Esophagus squamous epithelium (tissue), 5 donors: ENCODE measurements at regions not wholly inside any gene's neighbourhood (a gene's known extent, or its start where the extent isn't known, plus 50 kb on each side); places are given as distances from the start of the nearest gene placed in this dataset.
A peak's percentile ranks its signal among the peaks of the same experiment; 100 is the strongest.
"Not testable (repeated sequence)": the region's sequence is repeated elsewhere in the genome, so short reads cannot be mapped to it uniquely, and the experiment has no call there.

Source experiments
- DNase-seq: peaks from one replicate; lab custom pipeline; 2025; lab: John Stamatoyannopoulos, UW
- H3K27ac ChIP-seq, 4 donors: fragments of 200-600 bp; sonication (generic); one replicate each; pipeline ENCODE4 v1.5.1; 2016 to 2019; ENCODE audit warnings: mild to moderate bottlenecking in 1 of 4
- H3K27me3 ChIP-seq, 4 donors: fragments of 200-600 bp; sonication (generic); 1 replicate in 3 of 4; 2 replicates in 1 of 4; pipeline versions ENCODE4 v1.5.1 to v1.6.0; 2017 to 2021; ENCODE audit warnings: antibody characterized with exemption in 1 of 4
- H3K36me3 ChIP-seq, 3 donors: fragments of 200-600 bp; sonication (generic); one replicate each; pipeline ENCODE4 v1.5.1; 2016 to 2019
- H3K4me1 ChIP-seq, 3 donors: fragments of 200-600 bp; sonication (generic); one replicate each; pipeline ENCODE4 v1.5.1; 2017 to 2019
- H3K4me3 ChIP-seq, 4 donors: fragments of 200-600 bp; sonication (generic); 1 replicate in 3 of 4; 2 replicates in 1 of 4; pipeline ENCODE4 v1.5.1; 2016 to 2019; ENCODE audit warnings: mild to moderate bottlenecking in 2 of 4, moderate library complexity in 1 of 4
- H3K9me3 ChIP-seq, 3 donors: fragments of 200-600 bp; sonication (generic); one replicate each; pipeline ENCODE4 v1.5.1; 2016 to 2019
- CTCF ChIP-seq, 6 experiments: fragments of 450-650 bp in 4 of 6; fragments of 200-600 bp in 2 of 6; sonication (generic) in 2 of 6; IDR thresholded peaks; one replicate each; pipeline ENCODE4 v1.5.1; 2016 to 2019; ENCODE audit warnings: antibody characterized with exemption in 6 of 6, mild to moderate bottlenecking in 4 of 6, moderate library complexity in 4 of 6
- POLR2A ChIP-seq, 4 donors: fragments of 450-650 bp; IDR thresholded peaks; one replicate each; pipeline ENCODE4 v1.6.1; 2017; ENCODE audit warnings: antibody characterized with exemption in 4 of 4, mild to moderate bottlenecking in 4 of 4, moderate library complexity in 3 of 4
- WGBS, 2 donors: methylation state at CpG; one replicate each; pipeline ENCODE4 v1.1.5; 2018; 5-methylcytosine and 5-hydroxymethylcytosine counted together
- intact Hi-C: fragments of 100-400 bp; cut with DNase I; formaldehyde crosslinking; loops from one replicate; pipeline ENCODE4 v1.15.0; 2022
- donor health status: DM: yes; HTN: yes; CAD: no.

GRCh38 chr9:63821293-63821692 lies 1463.7 kb downstream of the FOXD4L5 start:
- intact Hi-C loops, DNase-seq, H3K36me3 ChIP-seq, H3K4me3 ChIP-seq, H3K27ac ChIP-seq: not testable (repeated sequence)
- peaks cover 0 to 12% (median 0%) of the 10 kb centered on the region in 3 donors for H3K4me1 ChIP-seq
- H3K9me3 ChIP-seq = peaks cover 0 to 15% (median 5%) of the 10 kb centered on the region in 3 donors
- WGBS, 2 donors = 66 to 67% methylated on average over 10 of the region's 10 CpGs
- peaks cover 0 to 14% (median 0%) of the 10 kb centered on the region in 4 donors for H3K27me3 ChIP-seq

- H3K4me3 ChIP-seq, H3K36me3 ChIP-seq, DNase-seq, H3K27ac ChIP-seq, intact Hi-C loops: not testable (repeated sequence)
- Histone ChIP-seq H3K27me3 (peaks cover 0 to 14% (median 0%) of the 10 kb centered on the region in 4 donors), H3K9me3 (peaks cover 0 to 15% (median 5%) of the 10 kb centered on the region in 3 donors), H3K4me1 (peaks cover 0 to 12% (median 0%) of the 10 kb centered on the region in 3 donors)
- 73 to 77% methylated on average over 12 to 13 of the region's 13 CpGs for WGBS, 2 donors
These were observed 1464.1 kb downstream of the FOXD4L5 start for GRCh38 chr9:63820882-63821281.

- intact Hi-C loops, H3K4me3 ChIP-seq, DNase-seq, H3K36me3 ChIP-seq, H3K27ac ChIP-seq: not testable (repeated sequence)
- 80 to 86% methylated on average over 3 of the region's 3 CpGs for WGBS, 2 donors
- peaks cover 0 to 12% (median 0%) of the 10 kb centered on the region in 3 donors for H3K4me1 ChIP-seq
- peaks cover 0 to 15% (median 6%) of the 10 kb centered on the region in 3 donors for H3K9me3 ChIP-seq
- peaks cover 0 to 15% (median 0%) of the 10 kb centered on the region in 4 donors for H3K27me3 ChIP-seq
These were observed 1464.6 kb downstream of the FOXD4L5 start for GRCh38 chr9:63820383-63820782.

GRCh38 chr9:63817622-63818518 lies 1467.1 kb downstream of the FOXD4L5 start:
- Histone ChIP-seq H3K4me3 (peak overlapping the region; percentile 34 to 59 (median 55)), H3K9me3 (peaks cover 0 to 15% (median 7%) of the 10 kb centered on the region in 3 donors), H3K27ac (peak overlapping the region; percentile 62 to 92 (median 79)), H3K27me3 (peaks cover 0 to 31% (median 0%) of the 10 kb centered on the region in 4 donors), H3K4me1 (peaks cover 0 to 16% (median 0%) of the 10 kb centered on the region in 3 donors), H3K36me3 (no peaks in the 10 kb centered on the region)
- no peak for TF ChIP-seq POLR2A (IDR thresholded peaks at IDR 0.05)
- no peak for TF ChIP-seq CTCF (IDR thresholded peaks at IDR 0.05)
- intact Hi-C loops = no loop called here
- DNase-seq = no peak
- WGBS, 2 donors = 21 to 32% methylated on average over 34 to 39 of the region's 41 CpGs

- no peak for TF ChIP-seq CTCF (IDR thresholded peaks at IDR 0.05)
- no peak for TF ChIP-seq POLR2A (IDR thresholded peaks at IDR 0.05)
- H3K27me3 ChIP-seq = peaks cover 0 to 34% (median 0%) of the 10 kb centered on the region in 4 donors
- 22 to 28% methylated on average over 36 of the region's 36 CpGs for WGBS, 2 donors
- no peaks in the 10 kb centered on the region for H3K36me3 ChIP-seq
- H3K27ac ChIP-seq = peak overlapping the region in 3 of 4 donors; percentile 5 to 92 (median 75)
- peak overlapping the region; percentile 34 to 59 (median 55) for H3K4me3 ChIP-seq
- intact Hi-C loops = no loop called here
- no peak for DNase-seq
- H3K9me3 ChIP-seq = peaks cover 0 to 15% (median 7%) of the 10 kb centered on the region in 3 donors
- H3K4me1 ChIP-seq = peaks cover 0 to 16% (median 0%) of the 10 kb centered on the region in 3 donors
These were observed 1468.0 kb downstream of the FOXD4L5 start for GRCh38 chr9:63816751-63817621.

GRCh38 chr9:63814970-63815669 lies 1469.9 kb downstream of the FOXD4L5 start:
- H3K4me3 ChIP-seq, DNase-seq, H3K36me3 ChIP-seq, H3K27ac ChIP-seq, intact Hi-C loops: not testable (repeated sequence)
- WGBS, 2 donors = no CpG with 5 or more reads among the region's 52 CpGs
- Histone ChIP-seq H3K4me1 (peaks cover 0 to 16% (median 0%) of the 10 kb centered on the region in 3 donors), H3K27me3 (peaks cover 0 to 34% (median 0%) of the 10 kb centered on the region in 4 donors), H3K9me3 (peaks cover 0 to 15% (median 7%) of the 10 kb centered on the region in 3 donors)

- H3K27ac ChIP-seq, H3K36me3 ChIP-seq, DNase-seq, intact Hi-C loops: not testable (repeated sequence)
- 41 to 76% methylated on average over 7 to 21 of the region's 39 CpGs for WGBS, 2 donors
- Histone ChIP-seq H3K4me1 (peaks cover 0 to 16% (median 0%) of the 10 kb centered on the region in 3 donors), H3K9me3 (peaks cover 0 to 14% (median 7%) of the 10 kb centered on the region in 3 donors), H3K27me3 (peaks cover 0 to 34% (median 0%) of the 10 kb centered on the region in 4 donors), H3K4me3 (peak overlapping the region in 2 of 4 donors; percentile 37 to 43)
These were observed 1471.5 kb downstream of the FOXD4L5 start for GRCh38 chr9:63813391-63814021.

GRCh38 chr9:63812822-63813221 lies 1472.2 kb downstream of the FOXD4L5 start:
- 39 to 75% methylated on average over 15 to 21 of the region's 34 CpGs for WGBS, 2 donors
- Histone ChIP-seq H3K27me3 (peaks cover 0 to 31% (median 0%) of the 10 kb centered on the region in 4 donors), H3K4me3 (peak overlapping the region in 1 of 4 donors; percentile 37), H3K4me1 (peaks cover 0 to 15% (median 0%) of the 10 kb centered on the region in 3 donors)
- H3K9me3 ChIP-seq, H3K27ac ChIP-seq, intact Hi-C loops, H3K36me3 ChIP-seq, DNase-seq: not testable (repeated sequence)

- H3K27ac ChIP-seq, H3K9me3 ChIP-seq, intact Hi-C loops, DNase-seq, H3K4me1 ChIP-seq, H3K4me3 ChIP-seq, H3K36me3 ChIP-seq, H3K27me3 ChIP-seq: not testable (repeated sequence)
- WGBS, 2 donors = 52% methylated on average over 5 of the region's 5 CpGs
These were observed 1480.8 kb downstream of the FOXD4L5 start for GRCh38 chr9:63804205-63804604.
